ENCODE measurements at regions not wholly inside any gene's neighbourhood (a gene's known extent, or its start where the extent isn't known, plus 50 kb on each side); places are given as distances from the start of the nearest gene placed in this dataset.

GRCh38 chr15:66870880-66871388, 168.9 kb downstream of the SMAD6 start (continued):
- TF ChIP-seq, protein P1, sequence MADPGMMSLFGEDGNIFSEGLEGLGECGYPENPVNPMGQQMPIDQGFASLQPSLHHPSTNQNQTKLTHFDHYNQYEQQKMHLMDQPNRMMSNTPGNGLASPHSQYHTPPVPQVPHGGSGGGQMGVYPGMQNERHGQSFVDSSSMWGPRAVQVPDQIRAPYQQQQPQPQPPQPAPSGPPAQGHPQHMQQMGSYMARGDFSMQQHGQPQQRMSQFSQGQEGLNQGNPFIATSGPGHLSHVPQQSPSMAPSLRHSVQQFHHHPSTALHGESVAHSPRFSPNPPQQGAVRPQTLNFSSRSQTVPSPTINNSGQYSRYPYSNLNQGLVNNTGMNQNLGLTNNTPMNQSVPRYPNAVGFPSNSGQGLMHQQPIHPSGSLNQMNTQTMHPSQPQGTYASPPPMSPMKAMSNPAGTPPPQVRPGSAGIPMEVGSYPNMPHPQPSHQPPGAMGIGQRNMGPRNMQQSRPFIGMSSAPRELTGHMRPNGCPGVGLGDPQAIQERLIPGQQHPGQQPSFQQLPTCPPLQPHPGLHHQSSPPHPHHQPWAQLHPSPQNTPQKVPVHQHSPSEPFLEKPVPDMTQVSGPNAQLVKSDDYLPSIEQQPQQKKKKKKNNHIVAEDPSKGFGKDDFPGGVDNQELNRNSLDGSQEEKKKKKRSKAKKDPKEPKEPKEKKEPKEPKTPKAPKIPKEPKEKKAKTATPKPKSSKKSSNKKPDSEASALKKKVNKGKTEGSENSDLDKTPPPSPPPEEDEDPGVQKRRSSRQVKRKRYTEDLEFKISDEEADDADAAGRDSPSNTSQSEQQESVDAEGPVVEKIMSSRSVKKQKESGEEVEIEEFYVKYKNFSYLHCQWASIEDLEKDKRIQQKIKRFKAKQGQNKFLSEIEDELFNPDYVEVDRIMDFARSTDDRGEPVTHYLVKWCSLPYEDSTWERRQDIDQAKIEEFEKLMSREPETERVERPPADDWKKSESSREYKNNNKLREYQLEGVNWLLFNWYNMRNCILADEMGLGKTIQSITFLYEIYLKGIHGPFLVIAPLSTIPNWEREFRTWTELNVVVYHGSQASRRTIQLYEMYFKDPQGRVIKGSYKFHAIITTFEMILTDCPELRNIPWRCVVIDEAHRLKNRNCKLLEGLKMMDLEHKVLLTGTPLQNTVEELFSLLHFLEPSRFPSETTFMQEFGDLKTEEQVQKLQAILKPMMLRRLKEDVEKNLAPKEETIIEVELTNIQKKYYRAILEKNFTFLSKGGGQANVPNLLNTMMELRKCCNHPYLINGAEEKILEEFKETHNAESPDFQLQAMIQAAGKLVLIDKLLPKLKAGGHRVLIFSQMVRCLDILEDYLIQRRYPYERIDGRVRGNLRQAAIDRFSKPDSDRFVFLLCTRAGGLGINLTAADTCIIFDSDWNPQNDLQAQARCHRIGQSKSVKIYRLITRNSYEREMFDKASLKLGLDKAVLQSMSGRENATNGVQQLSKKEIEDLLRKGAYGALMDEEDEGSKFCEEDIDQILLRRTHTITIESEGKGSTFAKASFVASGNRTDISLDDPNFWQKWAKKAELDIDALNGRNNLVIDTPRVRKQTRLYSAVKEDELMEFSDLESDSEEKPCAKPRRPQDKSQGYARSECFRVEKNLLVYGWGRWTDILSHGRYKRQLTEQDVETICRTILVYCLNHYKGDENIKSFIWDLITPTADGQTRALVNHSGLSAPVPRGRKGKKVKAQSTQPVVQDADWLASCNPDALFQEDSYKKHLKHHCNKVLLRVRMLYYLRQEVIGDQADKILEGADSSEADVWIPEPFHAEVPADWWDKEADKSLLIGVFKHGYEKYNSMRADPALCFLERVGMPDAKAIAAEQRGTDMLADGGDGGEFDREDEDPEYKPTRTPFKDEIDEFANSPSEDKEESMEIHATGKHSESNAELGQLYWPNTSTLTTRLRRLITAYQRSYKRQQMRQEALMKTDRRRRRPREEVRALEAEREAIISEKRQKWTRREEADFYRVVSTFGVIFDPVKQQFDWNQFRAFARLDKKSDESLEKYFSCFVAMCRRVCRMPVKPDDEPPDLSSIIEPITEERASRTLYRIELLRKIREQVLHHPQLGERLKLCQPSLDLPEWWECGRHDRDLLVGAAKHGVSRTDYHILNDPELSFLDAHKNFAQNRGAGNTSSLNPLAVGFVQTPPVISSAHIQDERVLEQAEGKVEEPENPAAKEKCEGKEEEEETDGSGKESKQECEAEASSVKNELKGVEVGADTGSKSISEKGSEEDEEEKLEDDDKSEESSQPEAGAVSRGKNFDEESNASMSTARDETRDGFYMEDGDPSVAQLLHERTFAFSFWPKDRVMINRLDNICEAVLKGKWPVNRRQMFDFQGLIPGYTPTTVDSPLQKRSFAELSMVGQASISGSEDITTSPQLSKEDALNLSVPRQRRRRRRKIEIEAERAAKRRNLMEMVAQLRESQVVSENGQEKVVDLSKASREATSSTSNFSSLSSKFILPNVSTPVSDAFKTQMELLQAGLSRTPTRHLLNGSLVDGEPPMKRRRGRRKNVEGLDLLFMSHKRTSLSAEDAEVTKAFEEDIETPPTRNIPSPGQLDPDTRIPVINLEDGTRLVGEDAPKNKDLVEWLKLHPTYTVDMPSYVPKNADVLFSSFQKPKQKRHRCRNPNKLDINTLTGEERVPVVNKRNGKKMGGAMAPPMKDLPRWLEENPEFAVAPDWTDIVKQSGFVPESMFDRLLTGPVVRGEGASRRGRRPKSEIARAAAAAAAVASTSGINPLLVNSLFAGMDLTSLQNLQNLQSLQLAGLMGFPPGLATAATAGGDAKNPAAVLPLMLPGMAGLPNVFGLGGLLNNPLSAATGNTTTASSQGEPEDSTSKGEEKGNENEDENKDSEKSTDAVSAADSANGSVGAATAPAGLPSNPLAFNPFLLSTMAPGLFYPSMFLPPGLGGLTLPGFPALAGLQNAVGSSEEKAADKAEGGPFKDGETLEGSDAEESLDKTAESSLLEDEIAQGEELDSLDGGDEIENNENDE (IDR thresholded peaks at IDR 0.05; ENCODE audit: insufficient replicate concordance, low read length), result no peak
- TF ChIP-seq HDAC2 (IDR thresholded peaks at IDR 0.05; ENCODE audit: borderline replicate concordance in 1 of 2, low read depth in 2 of 2, low read length in 2 of 2) (no peak), NANOG (IDR thresholded peaks at IDR 0.05; ENCODE audit: insufficient read depth, low read depth, low read length, poor library complexity, severe bottlenecking) (no peak), SIN3A (conservative IDR thresholded peaks at IDR 0.05 in 1 of 2, IDR thresholded peaks at IDR 0.05 in 1 of 2; ENCODE audit: low read depth in 1 of 2, low read length in 2 of 2) (no peak)
